NB4 (cell line): ENCODE measurements at regions not wholly inside any gene's neighbourhood (a gene's known extent, or its start where the extent isn't known, plus 50 kb on each side); places are given as distances from the start of the nearest gene placed in this dataset.

ENCODE experiments used
- POLR2A ChIP-seq: IDR thresholded peaks from 2 replicates; pipeline ENCODE4 v1.6.1; 2011; ENCODE audit warnings: mild to moderate bottlenecking; ENCODE audit not compliant: insufficient read length; ENCODE audit errors: extremely low read depth
- TF ChIP-seq, protein P1 (sequence below): IDR thresholded peaks from one replicate; pipeline ENCODE4 v1.5.1; 2012; ENCODE audit warnings: low read depth, low read length

- TF ChIP-seq, protein P1, sequence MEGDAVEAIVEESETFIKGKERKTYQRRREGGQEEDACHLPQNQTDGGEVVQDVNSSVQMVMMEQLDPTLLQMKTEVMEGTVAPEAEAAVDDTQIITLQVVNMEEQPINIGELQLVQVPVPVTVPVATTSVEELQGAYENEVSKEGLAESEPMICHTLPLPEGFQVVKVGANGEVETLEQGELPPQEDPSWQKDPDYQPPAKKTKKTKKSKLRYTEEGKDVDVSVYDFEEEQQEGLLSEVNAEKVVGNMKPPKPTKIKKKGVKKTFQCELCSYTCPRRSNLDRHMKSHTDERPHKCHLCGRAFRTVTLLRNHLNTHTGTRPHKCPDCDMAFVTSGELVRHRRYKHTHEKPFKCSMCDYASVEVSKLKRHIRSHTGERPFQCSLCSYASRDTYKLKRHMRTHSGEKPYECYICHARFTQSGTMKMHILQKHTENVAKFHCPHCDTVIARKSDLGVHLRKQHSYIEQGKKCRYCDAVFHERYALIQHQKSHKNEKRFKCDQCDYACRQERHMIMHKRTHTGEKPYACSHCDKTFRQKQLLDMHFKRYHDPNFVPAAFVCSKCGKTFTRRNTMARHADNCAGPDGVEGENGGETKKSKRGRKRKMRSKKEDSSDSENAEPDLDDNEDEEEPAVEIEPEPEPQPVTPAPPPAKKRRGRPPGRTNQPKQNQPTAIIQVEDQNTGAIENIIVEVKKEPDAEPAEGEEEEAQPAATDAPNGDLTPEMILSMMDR: no peak
- no peak for TF ChIP-seq POLR2A
Observed at GRCh38 chr2:128622371-128622770, 303.7 kb upstream of the HS6ST1 start.
